Adrenal gland (tissue), 5 donors: ENCODE measurements at regions not wholly inside any gene's neighbourhood (a gene's known extent, or its start where the extent isn't known, plus 50 kb on each side); places are given as distances from the start of the nearest gene placed in this dataset.

Experiments used
- CTCF ChIP-seq, 6 experiments: fragments of 450-650 bp in 4 of 6; fragments of 200-600 bp in 2 of 6; sonication (generic) in 1 of 6; IDR thresholded peaks; 1 replicate in 5 of 6; 2 replicates in 1 of 6; pipeline versions ENCODE4 v1.5.1 to v1.8.0; 2016 to 2021; ENCODE audit warnings: antibody characterized with exemption in 6 of 6, mild to moderate bottlenecking in 2 of 6, moderate library complexity in 1 of 6
- POLR2A ChIP-seq, 2 donors: fragments of 450-650 bp; IDR thresholded peaks; one replicate each; pipeline ENCODE4 v1.6.1; 2017; ENCODE audit warnings: antibody characterized with exemption in 2 of 2, mild to moderate bottlenecking in 2 of 2, moderate library complexity in 1 of 2
- donor health status: DM: no; HTN: no; CAD: no.

GRCh38 chr15:85954586-85954985, 125.1 kb upstream of the AGBL1 start:
- TF ChIP-seq CTCF (IDR thresholded peaks at IDR 0.05): no peak
- TF ChIP-seq POLR2A (IDR thresholded peaks at IDR 0.05): no peak
